ENCODE measurements at regions not wholly inside any gene's neighbourhood (a gene's known extent, or its start where the extent isn't known, plus 50 kb on each side); places are given as distances from the start of the nearest gene placed in this dataset.

- TF ChIP-seq CTCF (IDR thresholded peaks at IDR 0.05; ENCODE audit: low read depth, low read length, missing control alignments), result no peak
- no peak for DNase-seq (ENCODE audit: extremely low read depth, low read depth)
- no peak overlapping the region for H3K4me3 ChIP-seq (replicated peaks; ENCODE audit: low read depth, low read length)
Observed at GRCh38 chr14:101020834-101021370, 117.4 kb upstream of the RTL1 start.

DNA sequence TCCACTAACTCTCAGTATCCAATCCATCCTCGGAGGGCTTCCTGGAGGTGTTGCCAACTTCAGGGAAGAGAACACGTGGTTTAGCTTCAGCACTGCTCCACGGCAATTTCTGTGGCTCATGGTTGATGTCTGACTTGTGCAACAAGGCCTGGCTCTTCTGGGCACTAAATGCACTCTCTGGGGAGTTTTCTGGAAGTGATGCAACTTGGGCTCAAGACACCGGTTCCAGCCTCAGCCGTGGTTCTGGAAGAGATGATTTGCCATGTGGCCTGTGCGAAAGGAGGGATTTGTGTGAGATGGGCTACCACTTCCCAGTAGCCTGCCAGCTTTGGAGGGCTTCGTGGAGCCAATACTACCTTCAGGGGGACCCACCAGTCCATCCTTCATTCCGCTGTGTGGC, 118.6 kb upstream of the RTL1 start:
- DNase-seq (ENCODE audit: extremely low read depth, low read depth), result no peak
- no peak overlapping the region for H3K4me3 ChIP-seq (replicated peaks; ENCODE audit: low read depth, low read length)

GRCh38 chr14:101022916-101023435, 119.5 kb upstream of the RTL1 start:
- TF ChIP-seq CTCF (IDR thresholded peaks at IDR 0.05; ENCODE audit: low read depth, low read length, missing control alignments), result no peak
- no peak for DNase-seq (ENCODE audit: extremely low read depth, low read depth)
- H3K4me3 ChIP-seq (replicated peaks; ENCODE audit: low read depth, low read length), result no peak overlapping the region

More for the DNA sequence above, 118.6 kb upstream of the RTL1 start:
- TF ChIP-seq CTCF (IDR thresholded peaks at IDR 0.05; ENCODE audit: low read depth, low read length, missing control alignments), result no peak

DNA sequence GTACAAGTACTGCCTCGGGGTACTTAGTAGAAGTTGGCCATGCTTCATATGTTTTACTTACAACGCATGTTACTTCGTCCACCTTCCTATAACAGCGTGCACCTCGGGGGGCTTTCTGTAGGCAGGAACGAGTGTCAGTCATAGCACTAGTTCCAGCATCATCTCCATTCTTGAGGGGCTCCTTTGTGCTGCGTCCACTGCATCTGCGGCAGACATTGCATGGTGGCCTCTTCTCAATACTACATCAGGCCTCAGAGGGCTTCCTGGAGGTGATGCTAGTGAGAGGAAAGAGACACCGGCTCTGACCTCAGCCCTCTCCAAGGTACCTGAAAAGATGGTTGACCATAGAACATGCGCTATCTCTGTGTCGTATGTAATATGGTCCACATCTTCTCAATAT, 121.2 kb upstream of the RTL1 start:
- H3K4me3 ChIP-seq (replicated peaks; ENCODE audit: low read depth, low read length), result no peak overlapping the region
- no peak for TF ChIP-seq CTCF (IDR thresholded peaks at IDR 0.05; ENCODE audit: low read depth, low read length, missing control alignments)
- no peak for DNase-seq (ENCODE audit: extremely low read depth, low read depth)

GRCh38 chr14:101025131-101025530, 121.6 kb upstream of the RTL1 start:
- TF ChIP-seq CTCF (IDR thresholded peaks at IDR 0.05; ENCODE audit: low read depth, low read length, missing control alignments), result no peak
- DNase-seq (ENCODE audit: extremely low read depth, low read depth), result no peak
- H3K4me3 ChIP-seq (replicated peaks; ENCODE audit: low read depth, low read length), result no peak overlapping the region

DNA sequence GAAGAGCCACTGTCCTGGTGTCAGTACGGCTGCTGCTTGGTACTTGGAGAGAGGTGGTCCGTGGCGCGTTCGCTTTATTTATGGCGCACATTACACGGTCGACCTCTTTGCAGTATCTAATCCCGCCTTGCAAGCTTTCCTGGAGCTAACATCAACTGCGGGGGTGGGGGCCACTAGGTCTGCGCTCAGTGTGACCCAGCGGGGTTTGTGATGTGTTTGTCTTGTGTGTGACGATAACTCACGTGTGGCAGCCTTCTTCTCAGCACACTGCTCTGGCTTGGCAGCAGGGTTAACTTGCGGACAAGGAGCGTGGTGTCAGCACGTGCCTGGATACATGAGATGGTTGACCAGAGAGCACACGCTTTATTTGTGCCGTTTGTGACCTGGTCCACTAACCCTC, 122.2 kb upstream of the RTL1 start:
- H3K4me3 ChIP-seq (replicated peaks; ENCODE audit: low read depth, low read length), result no peak overlapping the region
- no peak for DNase-seq (ENCODE audit: extremely low read depth, low read depth)
- no peak for TF ChIP-seq CTCF (IDR thresholded peaks at IDR 0.05; ENCODE audit: low read depth, low read length, missing control alignments)

- TF ChIP-seq CTCF (IDR thresholded peaks at IDR 0.05; ENCODE audit: low read depth, low read length, missing control alignments), result no peak
- no peak overlapping the region for H3K4me3 ChIP-seq (replicated peaks; ENCODE audit: low read depth, low read length)
- DNase-seq (ENCODE audit: extremely low read depth, low read depth), result no peak
Observed at GRCh38 chr14:101026341-101026740, 122.8 kb upstream of the RTL1 start.

Data from HFF-Myc (cell line).